ENCODE measurements at regions not wholly inside any gene's neighbourhood (a gene's known extent, or its start where the extent isn't known, plus 50 kb on each side); places are given as distances from the start of the nearest gene placed in this dataset.

DNA sequence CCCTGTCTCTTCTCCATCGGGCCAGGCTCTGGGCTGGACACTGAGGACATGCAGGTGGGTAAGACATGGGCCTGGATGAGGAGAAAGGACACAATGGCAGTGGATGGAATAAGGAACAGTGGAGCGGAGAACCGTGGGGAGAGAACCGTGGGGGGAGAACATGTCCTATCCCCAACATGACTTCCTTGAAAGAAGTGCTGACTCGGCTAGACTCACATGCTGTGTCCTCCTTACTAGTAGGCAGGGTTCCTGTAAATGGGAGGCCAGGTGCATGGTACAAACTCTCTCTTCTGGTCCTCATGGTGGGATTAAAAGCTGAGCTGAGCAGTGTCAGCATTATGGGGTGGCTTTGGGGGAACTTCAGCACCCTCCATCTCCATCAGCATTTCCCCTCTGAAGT, 137.4 kb upstream of the CSF3R start:
- TF ChIP-seq, protein P1, sequence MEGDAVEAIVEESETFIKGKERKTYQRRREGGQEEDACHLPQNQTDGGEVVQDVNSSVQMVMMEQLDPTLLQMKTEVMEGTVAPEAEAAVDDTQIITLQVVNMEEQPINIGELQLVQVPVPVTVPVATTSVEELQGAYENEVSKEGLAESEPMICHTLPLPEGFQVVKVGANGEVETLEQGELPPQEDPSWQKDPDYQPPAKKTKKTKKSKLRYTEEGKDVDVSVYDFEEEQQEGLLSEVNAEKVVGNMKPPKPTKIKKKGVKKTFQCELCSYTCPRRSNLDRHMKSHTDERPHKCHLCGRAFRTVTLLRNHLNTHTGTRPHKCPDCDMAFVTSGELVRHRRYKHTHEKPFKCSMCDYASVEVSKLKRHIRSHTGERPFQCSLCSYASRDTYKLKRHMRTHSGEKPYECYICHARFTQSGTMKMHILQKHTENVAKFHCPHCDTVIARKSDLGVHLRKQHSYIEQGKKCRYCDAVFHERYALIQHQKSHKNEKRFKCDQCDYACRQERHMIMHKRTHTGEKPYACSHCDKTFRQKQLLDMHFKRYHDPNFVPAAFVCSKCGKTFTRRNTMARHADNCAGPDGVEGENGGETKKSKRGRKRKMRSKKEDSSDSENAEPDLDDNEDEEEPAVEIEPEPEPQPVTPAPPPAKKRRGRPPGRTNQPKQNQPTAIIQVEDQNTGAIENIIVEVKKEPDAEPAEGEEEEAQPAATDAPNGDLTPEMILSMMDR (IDR thresholded peaks at IDR 0.05): no peak
- no peak for TF ChIP-seq POLR2A (IDR thresholded peaks at IDR 0.05)

All from testis (tissue), 2 donors.